Loucy (cell line): ENCODE measurements at regions not wholly inside any gene's neighbourhood (a gene's known extent, or its start where the extent isn't known, plus 50 kb on each side); places are given as distances from the start of the nearest gene placed in this dataset.
"Not testable (repeated sequence)": the region's sequence is repeated elsewhere in the genome, so short reads cannot be mapped to it uniquely, and the experiment has no call there.

ENCODE experiments used
- H2AFZ ChIP-seq: fragments of 200-600 bp; sonication (generic); 2 replicates; pipeline ENCODE4 v1.6.0; 2016; ENCODE audit warnings: antibody characterized with exemption, mild to moderate bottlenecking, low read length, moderate library complexity
- H3F3A ChIP-seq: fragments of 200-600 bp; 2 replicates; pipeline ENCODE4 v1.6.0; 2016; ENCODE audit warnings: antibody characterized with exemption, low read depth, mild to moderate bottlenecking
- H3K27me3 ChIP-seq: fragments of 200-600 bp; sonication (generic); 2 replicates; pipeline ENCODE4 v1.6.1; 2014; ENCODE audit warnings: low read length, mild to moderate bottlenecking; ENCODE audit not compliant: insufficient read depth, poor library complexity, severe bottlenecking
- H3K36me3 ChIP-seq: fragments of 200-600 bp; sonication (generic); 2 replicates; pipeline ENCODE4 v1.6.1; 2016; ENCODE audit warnings: low read length; ENCODE audit not compliant: insufficient read depth
- H3K4me1 ChIP-seq: fragments of 200-600 bp; sonication (generic); 2 replicates; pipeline ENCODE4 v1.5.1; 2014; ENCODE audit warnings: low read length, mild to moderate bottlenecking; ENCODE audit not compliant: insufficient read depth, poor library complexity, severe bottlenecking
- H3K4me2 ChIP-seq: fragments of 200-600 bp; sonication (generic); 2 replicates; pipeline ENCODE4 v1.6.0; 2014; ENCODE audit warnings: antibody characterized with exemption, low read length, low read depth, mild to moderate bottlenecking; ENCODE audit not compliant: poor library complexity, severe bottlenecking
- H3K4me3 ChIP-seq: fragments of 200-600 bp; sonication (generic); 2 replicates; pipeline ENCODE4 v1.5.1; 2014; ENCODE audit warnings: low read length, mild to moderate bottlenecking, mixed read lengths; ENCODE audit not compliant: poor library complexity, severe bottlenecking
- H3K79me2 ChIP-seq: fragments of 200-600 bp; sonication (generic); 2 replicates; pipeline ENCODE4 v1.6.1; 2014; ENCODE audit warnings: low read length; ENCODE audit not compliant: insufficient read depth
- H3K9ac ChIP-seq: fragments of 200-600 bp; sonication (generic); 2 replicates; pipeline ENCODE4 v1.6.0; 2014; ENCODE audit warnings: mild to moderate bottlenecking, low read depth, low read length, moderate library complexity; ENCODE audit not compliant: poor library complexity, severe bottlenecking
- H3K9me2 ChIP-seq: fragments of 200-600 bp; sonication (generic); replicated peaks from 2 replicates; pipeline ENCODE4 v1.6.1; 2016; ENCODE audit warnings: low read depth, low read length, mixed read lengths
- H3K9me3 ChIP-seq: fragments of 200-600 bp; sonication (generic); 2 replicates; pipeline ENCODE4 v1.6.1; 2014; ENCODE audit warnings: mild to moderate bottlenecking, antibody characterized with exemption, low read length, low read depth; ENCODE audit not compliant: insufficient read depth
- H4K20me1 ChIP-seq: fragments of 200-600 bp; sonication (generic); 2 replicates; pipeline ENCODE4 v1.6.0; 2014; ENCODE audit warnings: antibody characterized with exemption, low read length, mild to moderate bottlenecking; ENCODE audit not compliant: insufficient read depth, poor library complexity, severe bottlenecking
- CTCF ChIP-seq: fragments of 200-600 bp; sonication (generic); conservative IDR thresholded peaks from 2 replicates; pipeline ENCODE4 v1.5.1; 2014; ENCODE audit warnings: mild to moderate bottlenecking, antibody characterized with exemption, low read length
- EZH2phosphoT487 ChIP-seq: fragments of 200-600 bp; IDR thresholded peaks from 2 replicates; pipeline ENCODE4 v1.6.1; 2018; ENCODE audit warnings: antibody characterized with exemption, mild to moderate bottlenecking, moderate library complexity, borderline replicate concordance

- H3K9me2 ChIP-seq = no peaks in the 10 kb centered on the region
- no peak for TF ChIP-seq EZH2phosphoT487
- TF ChIP-seq CTCF = peak; percentile 62
- no peaks in the 10 kb centered on the region for H3K4me1 ChIP-seq
- no peaks in the 10 kb centered on the region for H3K36me3 ChIP-seq
- H2AFZ ChIP-seq = no peak overlapping the region
- no peak overlapping the region for H3K4me2 ChIP-seq
- H3K9me3 ChIP-seq = no peaks in the 10 kb centered on the region
- no peaks in the 10 kb centered on the region for H3F3A ChIP-seq
- no peak overlapping the region for H3K4me3 ChIP-seq
- no peaks in the 10 kb centered on the region for H4K20me1 ChIP-seq
- H3K9ac ChIP-seq = no peak overlapping the region
- H3K27me3 ChIP-seq = no peaks in the 10 kb centered on the region
- no peaks in the 10 kb centered on the region for H3K79me2 ChIP-seq
These were observed 285.0 kb upstream of the AADAT start for GRCh38 chr4:170374770-170375169.

GRCh38 chr4:170348945-170349344 is 259.2 kb upstream of the AADAT start:
- H3K9me2 ChIP-seq = no peaks in the 10 kb centered on the region
- no peaks in the 10 kb centered on the region for H3K27me3 ChIP-seq
- H3K4me2 ChIP-seq = no peak overlapping the region
- no peaks in the 10 kb centered on the region for H3K79me2 ChIP-seq
- H3K9ac ChIP-seq = no peak overlapping the region
- no peak overlapping the region for H2AFZ ChIP-seq
- H3K9me3 ChIP-seq = no peaks in the 10 kb centered on the region
- H4K20me1 ChIP-seq = no peaks in the 10 kb centered on the region
- no peak overlapping the region for H3K4me3 ChIP-seq
- no peaks in the 10 kb centered on the region for H3F3A ChIP-seq
- H3K4me1 ChIP-seq = no peaks in the 10 kb centered on the region
- TF ChIP-seq CTCF = no peak
- H3K36me3 ChIP-seq = no peaks in the 10 kb centered on the region

GRCh38 chr4:170347191-170347590 is 257.4 kb upstream of the AADAT start:
- H3K79me2 ChIP-seq, H3K4me2 ChIP-seq: not testable (repeated sequence)

GRCh38 chr4:170339522-170339921 is 249.8 kb upstream of the AADAT start:
- TF ChIP-seq EZH2phosphoT487 = no peak
- TF ChIP-seq CTCF = no peak
- no peaks in the 10 kb centered on the region for H3F3A ChIP-seq
- no peaks in the 10 kb centered on the region for H3K9me2 ChIP-seq
- no peaks in the 10 kb centered on the region for H3K79me2 ChIP-seq
- no peak overlapping the region for H3K4me3 ChIP-seq
- H3K27me3 ChIP-seq = no peaks in the 10 kb centered on the region
- H3K4me1 ChIP-seq = no peaks in the 10 kb centered on the region
- H3K36me3 ChIP-seq = no peaks in the 10 kb centered on the region
- H3K4me2 ChIP-seq = no peak overlapping the region
- no peaks in the 10 kb centered on the region for H3K9me3 ChIP-seq
- H3K9ac ChIP-seq = no peak overlapping the region
- no peaks in the 10 kb centered on the region for H4K20me1 ChIP-seq
- no peak overlapping the region for H2AFZ ChIP-seq

More at GRCh38 chr4:170347191-170347590, 257.4 kb upstream of the AADAT start:
- H3K9me2 ChIP-seq, H2AFZ ChIP-seq, H3F3A ChIP-seq, H3K36me3 ChIP-seq, H3K27me3 ChIP-seq, H3K9ac ChIP-seq, H3K4me1 ChIP-seq, H3K9me3 ChIP-seq, H3K4me3 ChIP-seq, H4K20me1 ChIP-seq: not testable (repeated sequence)
